Activated CD4-positive, alpha-beta T cell treated with anti-CD3 and anti-CD28 coated beads, Interleukin-2, amount 50 U/mL, for 4 hours (primary cell): ENCODE measurements at regions not wholly inside any gene's neighbourhood (a gene's known extent, or its start where the extent isn't known, plus 50 kb on each side); places are given as distances from the start of the nearest gene placed in this dataset.

Experiments
- DNase-seq, 2 experiments: peaks; one replicate each; pipeline ENCODE4 v3.0.0-alpha.2; 2020

- no peak for DNase-seq
Observed at GRCh38 chr12:89895591-89895990, 187.0 kb upstream of the ATP2B1 start.

DNA sequence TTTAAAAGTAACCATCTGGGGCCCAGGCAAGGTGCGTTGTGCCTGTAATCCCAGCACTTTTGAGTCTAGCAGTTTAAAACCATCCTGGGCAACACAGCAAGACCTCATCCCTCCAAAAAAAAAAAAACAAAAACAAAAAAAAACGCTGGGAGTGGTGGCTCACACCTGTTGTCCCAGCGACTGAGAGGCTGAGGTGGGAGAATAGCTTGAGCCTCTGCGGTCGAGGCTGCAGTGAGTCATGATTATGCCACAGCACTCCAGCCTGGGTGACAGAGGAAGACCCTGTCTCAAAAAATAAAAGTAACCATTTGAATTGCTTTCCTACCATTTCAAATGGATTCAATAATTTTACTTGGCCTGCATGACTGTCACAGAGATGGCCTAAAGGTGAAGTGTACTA, 186.5 kb upstream of the ATP2B1 start:
- no peak for DNase-seq

DNA sequence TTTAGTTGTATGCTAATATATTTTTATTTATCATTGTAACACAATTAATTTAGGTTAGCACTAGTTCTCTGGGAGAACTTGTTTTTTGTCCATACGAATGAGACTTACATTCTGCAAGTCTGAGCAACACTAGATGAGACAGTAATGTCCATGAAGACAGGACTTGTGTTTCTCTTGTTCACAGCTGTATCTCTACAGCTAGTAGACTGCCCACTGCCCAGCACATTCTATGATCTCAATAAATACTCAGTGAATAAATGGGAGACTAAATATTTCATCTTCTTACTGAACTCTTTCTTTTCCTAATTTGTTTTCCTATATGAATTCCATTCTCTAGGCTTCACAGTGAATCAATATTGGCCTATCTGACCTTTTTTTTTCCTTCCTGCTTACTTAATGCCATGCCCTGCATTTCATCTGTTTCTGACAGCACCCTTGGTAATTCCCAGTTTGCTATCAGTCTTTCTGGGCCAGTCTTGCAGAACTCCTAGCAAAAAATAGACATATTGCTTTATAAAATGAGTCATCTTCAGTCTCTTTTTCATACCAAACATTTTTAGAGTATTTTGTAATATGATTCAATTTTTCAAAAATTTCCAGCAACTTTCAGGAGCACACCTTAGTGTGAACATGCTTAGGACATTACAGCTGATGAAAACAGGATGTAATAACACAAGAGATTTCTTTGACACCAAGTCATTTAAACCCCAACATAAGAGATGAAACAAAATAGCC, 185.5 kb upstream of the ATP2B1 start:
- DNase-seq, result no peak

DNA sequence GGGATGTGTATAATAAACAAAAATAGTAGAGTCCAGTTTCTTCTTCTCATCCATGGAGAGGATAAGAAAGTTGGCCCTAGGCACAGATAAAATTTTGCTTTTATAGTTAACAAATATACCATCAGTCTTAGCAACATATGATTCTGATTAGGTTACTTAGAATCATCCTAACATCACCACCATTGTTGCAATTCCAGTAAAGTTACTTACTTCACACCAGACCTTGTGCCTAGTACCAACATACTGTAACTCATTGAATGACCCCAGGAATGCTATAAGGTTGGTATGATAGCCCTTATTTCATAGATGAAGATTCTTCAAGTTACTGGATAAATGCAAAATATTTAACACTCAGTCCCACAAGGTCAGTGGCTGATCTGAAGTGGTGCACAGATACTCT, 183.8 kb upstream of the ATP2B1 start:
- no peak for DNase-seq

- DNase-seq, result no peak
Observed at GRCh38 chr12:89891933-89892332, 183.3 kb upstream of the ATP2B1 start.

DNA sequence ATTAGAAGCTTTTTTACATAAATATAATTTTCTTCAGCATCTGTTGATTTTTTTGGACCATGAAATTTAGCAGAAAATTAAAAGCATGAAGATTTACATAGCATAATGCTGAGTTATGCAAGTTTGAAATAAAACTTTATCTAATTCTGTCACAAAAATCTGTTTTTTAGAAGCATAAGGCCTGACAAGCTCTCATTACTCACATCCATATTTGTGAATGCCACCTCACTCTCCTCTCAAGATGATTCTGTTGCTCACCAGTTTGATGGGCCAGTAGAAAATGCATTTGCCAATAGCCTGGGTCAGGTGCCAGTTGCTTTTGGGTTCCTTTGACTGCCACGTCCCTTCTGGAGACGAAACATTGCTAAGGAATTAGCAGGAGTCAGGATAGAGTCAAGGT, 181.5 kb upstream of the ATP2B1 start:
- no peak for DNase-seq

- no peak for DNase-seq
Observed at GRCh38 chr12:89889062-89889461, 180.4 kb upstream of the ATP2B1 start.

GRCh38 chr12:89884952-89885351, 176.3 kb upstream of the ATP2B1 start:
- no peak for DNase-seq

DNA sequence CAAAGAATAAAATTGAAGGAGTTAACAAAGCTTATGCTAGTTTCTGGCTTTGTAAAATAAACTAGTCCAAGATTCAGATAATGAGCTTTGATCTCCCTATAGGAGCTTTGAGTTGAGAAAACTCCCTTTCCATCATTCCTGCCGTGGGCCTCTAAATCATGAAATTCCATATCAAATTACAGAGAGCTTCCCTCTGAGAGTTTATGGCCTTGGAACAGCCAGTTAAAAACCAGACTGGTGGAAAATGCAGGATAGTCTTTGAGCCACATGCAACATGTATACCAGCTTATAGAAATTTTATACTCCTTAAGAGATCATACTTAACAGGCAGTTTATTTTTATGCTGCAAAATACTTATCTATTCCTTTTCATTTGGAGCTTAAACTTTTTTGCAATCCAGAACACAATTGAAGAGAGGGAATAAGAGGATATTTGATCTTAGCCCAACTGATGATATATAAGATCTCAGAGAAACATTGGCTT, 175.8 kb upstream of the ATP2B1 start:
- DNase-seq, result no peak

DNA sequence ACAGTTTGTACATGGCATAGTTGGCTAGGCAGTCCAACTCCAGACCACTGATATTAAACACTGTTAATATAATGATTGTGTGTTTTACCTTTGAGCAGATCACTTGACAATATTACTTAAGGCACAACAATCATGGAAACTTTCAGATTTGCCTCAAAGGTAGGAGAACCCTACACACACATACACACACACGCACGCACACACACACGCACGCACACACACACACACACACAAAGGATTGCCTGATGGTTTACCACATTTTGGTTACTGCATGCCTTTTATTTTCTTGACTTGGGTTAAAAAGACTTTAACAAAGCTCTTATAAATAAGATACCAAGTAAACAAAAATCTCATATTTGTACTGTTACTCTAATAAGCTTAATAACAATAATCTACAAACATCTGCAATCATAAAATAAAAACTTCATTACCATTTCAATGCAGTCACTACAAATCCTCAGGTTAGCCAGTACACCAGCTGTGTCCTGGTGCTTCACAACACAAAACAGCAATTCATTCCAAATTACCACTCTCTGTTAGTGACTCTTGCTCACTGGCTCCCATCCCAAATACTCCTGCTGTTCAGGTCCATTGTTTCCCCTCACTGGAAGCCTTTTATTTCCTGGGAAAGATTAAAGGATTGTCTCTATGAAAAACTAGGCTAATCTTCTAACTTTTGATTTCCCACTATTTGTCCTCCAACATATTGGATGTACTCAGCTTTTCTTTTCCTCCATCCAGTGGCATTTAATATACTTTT, 175.2 kb upstream of the ATP2B1 start:
- DNase-seq, result no peak

DNA sequence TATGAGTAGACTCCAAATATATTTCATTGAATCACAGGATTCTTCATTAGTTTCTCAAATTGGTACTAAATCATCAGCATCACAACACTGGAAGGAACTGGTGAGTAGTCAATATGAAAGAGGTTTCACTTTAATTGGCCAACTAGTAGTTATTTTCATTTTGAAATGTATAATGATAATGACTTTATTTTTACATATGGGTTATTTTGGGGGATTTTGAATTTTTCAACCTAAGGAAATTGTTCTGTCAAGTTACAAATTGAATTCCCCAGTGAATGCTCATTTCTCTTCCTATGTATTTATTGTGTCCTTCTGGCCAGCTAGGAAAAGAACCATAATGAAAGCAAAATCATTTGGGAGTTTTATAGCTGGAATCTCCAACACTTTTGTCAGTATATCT, 174.2 kb upstream of the ATP2B1 start:
- no peak for DNase-seq

GRCh38 chr12:89882050-89882449, 173.4 kb upstream of the ATP2B1 start:
- no peak for DNase-seq

- DNase-seq, result no peak
Observed at GRCh38 chr12:89880690-89881350, 172.2 kb upstream of the ATP2B1 start.

DNA sequence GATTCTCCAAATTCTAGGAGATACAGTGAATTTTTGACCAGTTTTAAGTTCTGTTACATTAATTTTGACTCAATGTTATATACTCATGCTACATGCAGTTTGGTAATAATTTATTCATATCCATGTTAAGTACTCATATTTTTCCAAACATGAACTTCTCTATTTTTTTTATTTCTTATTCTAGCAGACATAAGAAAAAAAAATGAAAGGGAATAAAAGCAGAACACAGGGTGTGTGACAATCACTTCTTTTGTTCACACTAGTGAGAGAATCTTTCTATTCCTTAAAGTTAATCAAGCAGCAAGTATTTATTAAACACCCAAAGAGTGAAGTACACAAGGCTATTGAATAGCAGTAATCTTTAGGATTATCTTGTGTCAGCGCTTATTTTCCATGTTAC, 171.1 kb upstream of the ATP2B1 start:
- DNase-seq, result no peak

DNA sequence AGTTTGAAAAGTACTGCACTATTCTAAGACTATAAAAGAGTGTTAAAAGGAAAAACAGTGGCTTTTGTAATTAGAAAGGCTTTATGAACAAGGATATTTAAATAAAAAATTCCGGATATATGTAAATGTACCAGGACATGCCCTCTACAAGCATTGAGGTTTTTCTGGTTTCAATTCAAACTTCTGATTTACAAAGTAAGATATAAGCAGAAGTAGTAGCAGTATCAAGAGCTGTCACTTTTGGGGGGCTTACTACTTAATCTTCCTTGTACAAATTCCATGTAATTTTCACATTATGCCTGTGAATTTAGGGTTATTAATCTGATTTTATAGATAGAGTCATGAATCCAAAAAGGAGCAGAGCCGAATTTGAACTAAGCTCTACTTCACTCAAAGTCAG, 170.3 kb upstream of the ATP2B1 start:
- DNase-seq, result no peak

GRCh38 chr12:89878327-89878726, 169.7 kb upstream of the ATP2B1 start:
- DNase-seq, result no peak

DNA sequence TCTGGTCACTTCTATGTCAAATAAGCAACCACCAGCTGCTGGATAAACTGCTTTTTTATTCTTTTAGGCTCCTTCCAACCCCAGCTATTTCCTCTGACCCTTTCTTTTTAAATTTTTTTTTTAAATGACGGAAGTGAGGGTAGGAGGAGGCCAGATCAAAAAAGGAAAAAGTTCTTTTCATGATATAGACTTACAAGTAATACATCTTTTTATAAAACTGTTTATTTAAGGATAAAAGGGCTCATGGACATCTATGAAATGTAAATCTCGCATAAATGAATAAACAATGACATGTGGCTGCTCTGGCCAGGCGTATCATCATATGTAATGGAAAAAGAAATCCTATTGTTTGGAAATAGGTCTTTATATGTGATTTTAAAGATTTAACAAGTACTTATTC, 169.0 kb upstream of the ATP2B1 start:
- no peak for DNase-seq

- DNase-seq, result no peak
Observed at GRCh38 chr12:89877136-89877535, 168.5 kb upstream of the ATP2B1 start.

DNA sequence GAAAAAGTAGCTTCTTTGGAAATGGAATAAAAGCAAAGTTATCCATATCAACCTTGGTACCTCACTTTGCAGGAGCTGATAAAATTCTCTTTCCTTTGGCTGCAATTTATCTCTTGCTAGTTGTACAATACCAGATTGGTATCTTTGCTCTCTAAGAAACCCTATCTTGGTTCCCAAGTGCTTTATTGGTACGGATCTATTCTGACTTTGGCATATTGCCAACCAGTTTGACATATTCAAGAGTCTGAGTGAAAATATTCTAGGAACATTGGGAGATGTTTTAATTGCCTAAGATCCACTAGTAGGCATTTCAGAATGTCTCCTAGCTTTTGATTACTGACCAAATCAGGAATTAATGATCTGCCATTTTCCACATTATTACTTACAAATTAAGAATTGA, 167.2 kb upstream of the ATP2B1 start:
- DNase-seq, result no peak

GRCh38 chr12:89875225-89875624, 166.6 kb upstream of the ATP2B1 start:
- no peak for DNase-seq

DNA sequence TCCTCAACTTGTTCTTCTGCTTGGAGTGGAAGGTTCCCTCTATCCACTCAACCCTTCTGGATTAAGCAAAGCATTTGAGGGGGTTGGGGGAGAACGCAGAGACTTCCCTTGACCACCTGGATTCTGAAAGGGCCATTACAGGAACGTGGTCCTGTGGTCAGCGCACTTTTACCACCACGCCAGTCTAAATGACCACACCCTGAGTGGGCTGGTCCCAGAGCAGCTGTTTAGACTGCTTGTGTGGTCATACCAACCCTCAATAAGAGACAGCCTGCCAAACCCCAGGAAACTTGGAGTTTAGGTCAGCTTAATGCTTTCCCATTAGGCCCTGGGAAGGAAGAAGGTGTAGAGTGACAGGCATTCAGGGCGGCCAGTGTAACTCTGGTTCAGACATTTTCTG, 165.5 kb upstream of the ATP2B1 start:
- DNase-seq, result no peak

DNA sequence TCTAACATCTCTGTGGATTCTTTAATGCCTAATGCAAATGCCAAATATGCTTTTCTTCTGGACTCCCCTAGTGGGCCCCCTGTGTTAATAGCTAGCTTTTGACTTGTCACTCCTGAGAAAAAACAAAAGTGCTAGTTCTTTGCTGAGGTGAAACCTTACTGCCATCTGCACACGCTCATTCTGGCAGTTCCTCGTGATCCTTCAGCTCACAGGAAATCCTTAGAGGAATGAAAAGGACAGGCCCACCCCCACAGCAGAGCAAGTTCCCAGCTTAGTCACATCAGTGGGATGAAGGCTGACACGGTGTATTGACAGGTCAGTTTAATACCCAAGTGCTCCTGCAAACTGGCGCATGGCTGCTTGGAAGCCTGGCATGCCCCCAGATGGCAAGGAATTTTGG, 165.1 kb upstream of the ATP2B1 start:
- no peak for DNase-seq

- DNase-seq, result no peak
Observed at GRCh38 chr12:89872922-89873630, 164.4 kb upstream of the ATP2B1 start.
